ENCODE measurements at regions not wholly inside any gene's neighbourhood (a gene's known extent, or its start where the extent isn't known, plus 50 kb on each side); places are given as distances from the start of the nearest gene placed in this dataset.

GRCh38 chr1:30186586-30186985, 536.8 kb downstream of the MATN1 start:
- TF ChIP-seq, protein P1, sequence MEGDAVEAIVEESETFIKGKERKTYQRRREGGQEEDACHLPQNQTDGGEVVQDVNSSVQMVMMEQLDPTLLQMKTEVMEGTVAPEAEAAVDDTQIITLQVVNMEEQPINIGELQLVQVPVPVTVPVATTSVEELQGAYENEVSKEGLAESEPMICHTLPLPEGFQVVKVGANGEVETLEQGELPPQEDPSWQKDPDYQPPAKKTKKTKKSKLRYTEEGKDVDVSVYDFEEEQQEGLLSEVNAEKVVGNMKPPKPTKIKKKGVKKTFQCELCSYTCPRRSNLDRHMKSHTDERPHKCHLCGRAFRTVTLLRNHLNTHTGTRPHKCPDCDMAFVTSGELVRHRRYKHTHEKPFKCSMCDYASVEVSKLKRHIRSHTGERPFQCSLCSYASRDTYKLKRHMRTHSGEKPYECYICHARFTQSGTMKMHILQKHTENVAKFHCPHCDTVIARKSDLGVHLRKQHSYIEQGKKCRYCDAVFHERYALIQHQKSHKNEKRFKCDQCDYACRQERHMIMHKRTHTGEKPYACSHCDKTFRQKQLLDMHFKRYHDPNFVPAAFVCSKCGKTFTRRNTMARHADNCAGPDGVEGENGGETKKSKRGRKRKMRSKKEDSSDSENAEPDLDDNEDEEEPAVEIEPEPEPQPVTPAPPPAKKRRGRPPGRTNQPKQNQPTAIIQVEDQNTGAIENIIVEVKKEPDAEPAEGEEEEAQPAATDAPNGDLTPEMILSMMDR (conservative IDR thresholded peaks at IDR 0.05; ENCODE audit: low read length), result no peak
- no peak for TF ChIP-seq EZH2phosphoT487 (IDR thresholded peaks at IDR 0.05; ENCODE audit: borderline replicate concordance)
